Adrenal gland (tissue), 9 donors: ENCODE measurements at regions not wholly inside any gene's neighbourhood (a gene's known extent, or its start where the extent isn't known, plus 50 kb on each side); places are given as distances from the start of the nearest gene placed in this dataset.

Experiments used
- DNase-seq, 7 donors: peaks; one replicate each; pipeline ENCODE4 v3.0.0-alpha.2; 2019 to 2020
- H3K27ac ChIP-seq, 5 donors: fragments of 200-600 bp; sonication (generic) in 4 of 5; 1 replicate in 3 of 5; 2 replicates in 2 of 5; pipeline versions ENCODE4 v1.5.1 to v1.8.0; 2016 to 2020; ENCODE audit warnings: mild to moderate bottlenecking in 1 of 5
- H3K27me3 ChIP-seq: fragments of 200-600 bp; 2 replicates; pipeline ENCODE4 v1.8.0; 2021
- H3K36me3 ChIP-seq, 2 donors: fragments of 200-600 bp; replicated peaks in 1 of 2; 1 replicate in 1 of 2; 2 replicates in 1 of 2; pipeline versions ENCODE4 v1.5.1 to v1.8.0; 2018 to 2022
- H3K4me1 ChIP-seq, 2 donors: fragments of 200-600 bp; replicated peaks in 1 of 2; 1 replicate in 1 of 2; 2 replicates in 1 of 2; pipeline versions ENCODE4 v1.5.1 to v1.8.0; 2018 to 2021
- H3K4me3 ChIP-seq, 4 donors: fragments of 200-600 bp; sonication (generic) in 3 of 4; one replicate each; pipeline ENCODE4 v1.5.1; 2016 to 2018
- H3K9me3 ChIP-seq, 3 donors: fragments of 200-600 bp; sonication (generic) in 1 of 3; replicated peaks in 1 of 3; 1 replicate in 2 of 3; 2 replicates in 1 of 3; pipeline versions ENCODE4 v1.5.1 to v1.8.0; 2016 to 2021
- POLR2A ChIP-seq, 2 donors: fragments of 450-650 bp; IDR thresholded peaks; one replicate each; pipeline ENCODE4 v1.6.1; 2017; ENCODE audit warnings: antibody characterized with exemption in 2 of 2, mild to moderate bottlenecking in 2 of 2, moderate library complexity in 1 of 2
- WGBS, 4 donors: extraction: QIAGEN DNeasy Blood & Tissue Kit in 2 of 4; methylation state at CpG; one replicate each; pipeline versions ENCODE4 v1.1.5 to v1.1.7; 2013 to 2017; 5-methylcytosine and 5-hydroxymethylcytosine counted together
- intact Hi-C, 2 donors: fragments of 100-400 bp; cut with DNase I; formaldehyde crosslinking; loops; one replicate each; pipeline versions ENCODE4 v1.14.1 to v1.15.0; 2022 to 2023
- TF ChIP-seq, protein P1 (sequence below), 6 experiments: fragments of 450-650 bp in 4 of 6; fragments of 200-600 bp in 2 of 6; sonication (generic) in 1 of 6; IDR thresholded peaks; 1 replicate in 5 of 6; 2 replicates in 1 of 6; pipeline versions ENCODE4 v1.5.1 to v1.8.0; 2016 to 2021; ENCODE audit warnings: antibody characterized with exemption in 6 of 6, mild to moderate bottlenecking in 2 of 6, moderate library complexity in 1 of 6
- donor health status: healthy with polysubstance abuse.
- donor health status: Bipolar disorder and iron deficiency.
- donor health status: DM: yes; HTN: yes; CAD: no.
- donor health status: DM: no; HTN: no; CAD: no.
- donor health status: DM: no; HTN: no; CAD: no.

DNA sequence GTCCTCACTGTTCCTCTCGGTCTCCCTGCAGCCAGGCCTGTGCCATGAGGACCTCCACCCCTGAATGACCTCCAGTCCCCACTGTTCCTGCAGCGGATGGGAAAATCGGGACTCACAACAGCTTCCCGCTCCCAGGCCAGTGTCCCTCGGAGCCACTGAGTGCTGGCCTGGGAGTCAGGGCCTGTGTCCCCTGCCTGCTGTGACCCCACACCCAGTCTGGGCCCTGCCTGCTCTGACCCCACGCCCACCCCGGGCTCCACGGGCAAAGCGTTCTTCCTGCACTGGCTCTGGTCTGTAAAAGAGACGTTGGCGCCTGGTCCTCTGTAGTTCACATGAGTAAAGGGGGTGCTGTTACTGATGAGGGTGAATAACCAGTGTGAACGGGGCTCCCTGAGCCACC is 73.0 kb upstream of the SHISAL1 start:
- Histone ChIP-seq H3K4me3 (no peak overlapping the region), H3K27ac (no peak overlapping the region), H3K36me3 (no peaks in the 10 kb centered on the region), H3K27me3 (no peaks in the 10 kb centered on the region), H3K4me1 (peaks cover 0 to 4% of the 10 kb centered on the region in 2 donors), H3K9me3 (no peaks in the 10 kb centered on the region)
- no peak for DNase-seq
- intact Hi-C loops = no loop called here
- WGBS, 4 donors = 85 to 91% (median 88%) methylated on average over 5 to 12 of the region's 12 CpGs
- no peak for TF ChIP-seq POLR2A (IDR thresholded peaks at IDR 0.05)
- TF ChIP-seq, protein P1, sequence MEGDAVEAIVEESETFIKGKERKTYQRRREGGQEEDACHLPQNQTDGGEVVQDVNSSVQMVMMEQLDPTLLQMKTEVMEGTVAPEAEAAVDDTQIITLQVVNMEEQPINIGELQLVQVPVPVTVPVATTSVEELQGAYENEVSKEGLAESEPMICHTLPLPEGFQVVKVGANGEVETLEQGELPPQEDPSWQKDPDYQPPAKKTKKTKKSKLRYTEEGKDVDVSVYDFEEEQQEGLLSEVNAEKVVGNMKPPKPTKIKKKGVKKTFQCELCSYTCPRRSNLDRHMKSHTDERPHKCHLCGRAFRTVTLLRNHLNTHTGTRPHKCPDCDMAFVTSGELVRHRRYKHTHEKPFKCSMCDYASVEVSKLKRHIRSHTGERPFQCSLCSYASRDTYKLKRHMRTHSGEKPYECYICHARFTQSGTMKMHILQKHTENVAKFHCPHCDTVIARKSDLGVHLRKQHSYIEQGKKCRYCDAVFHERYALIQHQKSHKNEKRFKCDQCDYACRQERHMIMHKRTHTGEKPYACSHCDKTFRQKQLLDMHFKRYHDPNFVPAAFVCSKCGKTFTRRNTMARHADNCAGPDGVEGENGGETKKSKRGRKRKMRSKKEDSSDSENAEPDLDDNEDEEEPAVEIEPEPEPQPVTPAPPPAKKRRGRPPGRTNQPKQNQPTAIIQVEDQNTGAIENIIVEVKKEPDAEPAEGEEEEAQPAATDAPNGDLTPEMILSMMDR (IDR thresholded peaks at IDR 0.05) = no peak

GRCh38 chr22:44385296-44385610 is 72.5 kb upstream of the SHISAL1 start:
- intact Hi-C loops = no loop called here
- Histone ChIP-seq H3K36me3 (no peaks in the 10 kb centered on the region), H3K27ac (no peak overlapping the region), H3K4me1 (peaks cover 0 to 4% of the 10 kb centered on the region in 2 donors), H3K4me3 (no peak overlapping the region), H3K27me3 (no peaks in the 10 kb centered on the region), H3K9me3 (no peaks in the 10 kb centered on the region)
- WGBS, 4 donors = 85 to 93% (median 89%) methylated on average over 11 to 14 of the region's 14 CpGs
- TF ChIP-seq POLR2A (IDR thresholded peaks at IDR 0.05) = no peak
- TF ChIP-seq, protein P1 (IDR thresholded peaks at IDR 0.05) = no peak
- no peak for DNase-seq

DNA sequence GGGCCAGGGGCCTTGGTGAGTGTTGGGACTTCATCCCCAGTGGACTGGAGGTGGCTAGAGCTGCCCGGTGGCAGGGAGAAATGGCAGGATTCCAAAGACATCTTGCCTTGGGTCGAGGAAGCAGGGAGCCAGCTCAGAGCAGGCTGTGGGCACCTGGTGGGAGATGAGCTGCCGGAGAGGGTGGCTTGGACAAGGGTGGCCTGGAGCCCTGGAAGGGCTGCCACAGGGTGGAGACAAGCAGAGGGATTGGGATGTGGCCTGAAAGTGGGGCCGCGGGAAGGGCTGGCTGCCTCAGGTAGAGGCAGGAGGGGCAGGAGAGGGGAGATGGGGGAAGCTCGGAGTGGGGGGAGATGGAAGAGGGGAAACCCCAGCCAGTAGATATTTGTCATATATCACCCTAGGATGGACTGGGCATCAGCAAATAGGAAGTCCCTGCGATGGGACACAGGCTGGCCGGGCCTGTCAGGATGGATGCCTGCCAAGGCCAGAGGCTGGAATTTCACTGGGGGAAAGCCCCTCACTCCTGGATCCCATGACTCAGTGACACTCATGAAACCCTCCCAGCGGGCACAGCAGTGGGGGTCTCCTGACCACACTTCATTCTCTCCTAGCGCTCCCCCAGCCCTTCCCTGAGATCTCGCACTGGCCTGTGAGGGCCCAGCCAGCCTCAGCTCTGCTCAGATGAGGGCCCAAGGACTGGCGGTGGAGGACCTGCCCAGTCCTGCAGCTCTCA is 72.0 kb upstream of the SHISAL1 start:
- H3K4me1 ChIP-seq = peaks cover 0 to 4% of the 10 kb centered on the region in 2 donors
- no peak overlapping the region for H3K4me3 ChIP-seq
- H3K27ac ChIP-seq = no peak overlapping the region
- no peaks in the 10 kb centered on the region for H3K36me3 ChIP-seq
- intact Hi-C loops = no loop called here
- DNase-seq = no peak
- WGBS, 4 donors = 85 to 93% (median 90%) methylated on average over 10 to 12 of the region's 12 CpGs
- no peak for TF ChIP-seq POLR2A (IDR thresholded peaks at IDR 0.05)
- TF ChIP-seq, protein P1 (IDR thresholded peaks at IDR 0.05) = no peak
- H3K27me3 ChIP-seq = no peaks in the 10 kb centered on the region
- no peaks in the 10 kb centered on the region for H3K9me3 ChIP-seq

- H3K4me3 ChIP-seq = no peak overlapping the region
- 84 to 87% (median 86%) methylated on average over 11 to 14 of the region's 14 CpGs for WGBS, 4 donors
- TF ChIP-seq, protein P1 (IDR thresholded peaks at IDR 0.05) = no peak
- TF ChIP-seq POLR2A (IDR thresholded peaks at IDR 0.05) = no peak
- no peaks in the 10 kb centered on the region for H3K36me3 ChIP-seq
- peaks cover 0 to 4% of the 10 kb centered on the region in 2 donors for H3K4me1 ChIP-seq
- no peaks in the 10 kb centered on the region for H3K27me3 ChIP-seq
- no peak overlapping the region for H3K27ac ChIP-seq
- intact Hi-C loops = no loop called here
- no peaks in the 10 kb centered on the region for H3K9me3 ChIP-seq
- DNase-seq = no peak
Observed at GRCh38 chr22:44383652-44384562, 71.2 kb upstream of the SHISAL1 start.
